Psoas muscle (tissue), 7 donors: ENCODE measurements at regions not wholly inside any gene's neighbourhood (a gene's known extent, or its start where the extent isn't known, plus 50 kb on each side); places are given as distances from the start of the nearest gene placed in this dataset.
"Not testable (repeated sequence)": the region's sequence is repeated elsewhere in the genome, so short reads cannot be mapped to it uniquely, and the experiment has no call there.

ENCODE experiments used
- ATAC-seq, 4 donors: fragments of 200-7000 bp; cut with Tn5 transposase; one replicate each; pipeline ENCODE4 v1.9.1; 2020; ENCODE audit warnings: moderate library complexity in 3 of 4, mild to moderate bottlenecking in 2 of 4
- DNase-seq, 2 donors: peaks; one replicate each; pipeline ENCODE4 v3.0.0-alpha.2; 2020
- H3K27ac ChIP-seq: fragments of 200-600 bp; one replicate; pipeline ENCODE4 v1.8.0; 2022
- H3K27me3 ChIP-seq, 3 donors: fragments of 200-600 bp in 1 of 3; one replicate each; pipeline versions ENCODE4 v1.6.1 to v1.8.0; 2013 to 2022; ENCODE audit warnings: low read length in 2 of 3, mild to moderate bottlenecking in 2 of 3, moderate library complexity in 1 of 3; ENCODE audit not compliant: insufficient read depth in 3 of 3
- H3K36me3 ChIP-seq, 2 donors: fragments of 200-600 bp in 1 of 2; one replicate each; pipeline versions ENCODE4 v1.6.1 to v1.8.0; 2013 to 2022; ENCODE audit warnings: low read depth in 1 of 2, mild to moderate bottlenecking in 1 of 2, moderate library complexity in 1 of 2; ENCODE audit not compliant: insufficient read depth in 1 of 2
- H3K4me1 ChIP-seq: fragments of 200-600 bp; one replicate; pipeline ENCODE4 v1.8.0; 2022
- H3K4me3 ChIP-seq: fragments of 200-600 bp; one replicate; pipeline ENCODE4 v1.8.0; 2022; ENCODE audit warnings: mild to moderate bottlenecking
- H3K9me3 ChIP-seq: fragments of 200-600 bp; one replicate; pipeline ENCODE4 v1.8.0; 2022
- WGBS, 3 donors: extraction: QIAGEN DNeasy Blood & Tissue Kit; methylation state at CpG; one replicate each; pipeline versions ENCODE4 v1.1.6 to v1.1.7; 2013; 5-methylcytosine and 5-hydroxymethylcytosine counted together
- intact Hi-C, 2 donors: fragments of 100-400 bp; cut with DNase I; formaldehyde crosslinking; loops; one replicate each; pipeline versions ENCODE4 v1.11.0 to v1.14.2; 2022
- TF ChIP-seq, protein P1 (sequence below): fragments of 200-600 bp; IDR thresholded peaks from one replicate; pipeline ENCODE4 v1.8.0; 2022; ENCODE audit warnings: antibody characterized with exemption
- donor health status: healthy with polysubstance abuse.
- donor health status: DM: no; HTN: no; CAD: no; lungs with moderate emphysema.
- donor health status: Bipolar disorder and iron deficiency.
- donor health status: healthy.
- donor health status: DM: yes; HTN: yes; CAD: no.
- donor health status: DM: no; HTN: no; CAD: no.
- donor health status: DM: yes; HTN: yes; CAD: no.

DNA sequence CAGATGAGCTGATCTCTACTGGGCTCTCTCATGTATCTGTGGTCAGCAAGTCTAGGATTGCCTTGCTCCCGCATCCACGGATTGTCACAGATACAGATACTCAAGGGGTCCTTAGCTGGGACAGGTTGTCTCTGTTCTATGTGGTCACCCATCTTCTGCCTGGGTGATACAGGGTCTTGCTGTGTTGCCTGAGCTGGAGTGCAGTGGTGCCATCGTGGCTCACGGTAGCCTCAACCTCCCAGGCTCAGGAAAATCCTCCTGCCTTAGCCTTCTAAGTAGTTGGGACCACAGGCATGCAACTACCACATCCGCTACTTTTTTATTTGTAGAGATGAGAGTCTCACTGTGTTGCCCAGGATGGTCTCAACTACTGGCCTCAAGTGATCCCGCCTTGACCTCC is 72.5 kb upstream of the ZNF217 start:
- intact Hi-C loops = no loop called here
- Histone ChIP-seq H3K27me3 (no peaks in the 10 kb centered on the region), H3K9me3 (no peaks in the 10 kb centered on the region), H3K27ac (no peak overlapping the region), H3K36me3 (no peaks in the 10 kb centered on the region), H3K4me1 (peaks cover under 1% of the 10 kb centered on the region), H3K4me3 (no peak overlapping the region)
- no peak for DNase-seq
- WGBS, 3 donors = 97 to 98% (median 97%) methylated on average over 6 of the region's 6 CpGs
- TF ChIP-seq, protein P1, sequence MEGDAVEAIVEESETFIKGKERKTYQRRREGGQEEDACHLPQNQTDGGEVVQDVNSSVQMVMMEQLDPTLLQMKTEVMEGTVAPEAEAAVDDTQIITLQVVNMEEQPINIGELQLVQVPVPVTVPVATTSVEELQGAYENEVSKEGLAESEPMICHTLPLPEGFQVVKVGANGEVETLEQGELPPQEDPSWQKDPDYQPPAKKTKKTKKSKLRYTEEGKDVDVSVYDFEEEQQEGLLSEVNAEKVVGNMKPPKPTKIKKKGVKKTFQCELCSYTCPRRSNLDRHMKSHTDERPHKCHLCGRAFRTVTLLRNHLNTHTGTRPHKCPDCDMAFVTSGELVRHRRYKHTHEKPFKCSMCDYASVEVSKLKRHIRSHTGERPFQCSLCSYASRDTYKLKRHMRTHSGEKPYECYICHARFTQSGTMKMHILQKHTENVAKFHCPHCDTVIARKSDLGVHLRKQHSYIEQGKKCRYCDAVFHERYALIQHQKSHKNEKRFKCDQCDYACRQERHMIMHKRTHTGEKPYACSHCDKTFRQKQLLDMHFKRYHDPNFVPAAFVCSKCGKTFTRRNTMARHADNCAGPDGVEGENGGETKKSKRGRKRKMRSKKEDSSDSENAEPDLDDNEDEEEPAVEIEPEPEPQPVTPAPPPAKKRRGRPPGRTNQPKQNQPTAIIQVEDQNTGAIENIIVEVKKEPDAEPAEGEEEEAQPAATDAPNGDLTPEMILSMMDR = no peak
- ATAC-seq = no peak

DNA sequence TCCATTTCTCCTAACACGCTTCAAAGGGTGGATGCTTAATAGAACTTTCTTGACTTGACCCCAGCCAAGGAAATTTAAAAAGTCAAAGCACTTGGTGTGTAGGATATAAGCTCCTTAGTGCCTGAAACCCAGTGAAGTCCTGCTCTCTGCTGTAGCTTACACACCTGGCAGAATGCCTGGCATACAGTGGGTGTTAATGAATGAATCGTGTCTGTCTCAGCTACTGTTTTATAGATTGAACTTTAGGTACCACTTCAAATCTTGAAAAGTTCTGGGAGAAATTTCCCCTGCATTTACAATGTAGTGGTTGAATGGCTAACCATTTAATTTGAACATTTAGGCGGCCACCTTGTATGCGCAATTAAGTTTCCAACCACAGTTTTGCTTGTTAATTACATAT is 70.5 kb upstream of the ZNF217 start:
- Histone ChIP-seq H3K27ac (no peak overlapping the region), H3K27me3 (no peaks in the 10 kb centered on the region), H3K36me3 (no peaks in the 10 kb centered on the region), H3K4me3 (no peak overlapping the region), H3K4me1 (peaks cover 6% of the 10 kb centered on the region), H3K9me3 (no peaks in the 10 kb centered on the region)
- 86 to 90% (median 89%) methylated on average over 4 of the region's 4 CpGs for WGBS, 3 donors
- ATAC-seq (no peak), DNase-seq (no peak)
- TF ChIP-seq, protein P1 = no peak
- intact Hi-C loops = no loop called here

DNA sequence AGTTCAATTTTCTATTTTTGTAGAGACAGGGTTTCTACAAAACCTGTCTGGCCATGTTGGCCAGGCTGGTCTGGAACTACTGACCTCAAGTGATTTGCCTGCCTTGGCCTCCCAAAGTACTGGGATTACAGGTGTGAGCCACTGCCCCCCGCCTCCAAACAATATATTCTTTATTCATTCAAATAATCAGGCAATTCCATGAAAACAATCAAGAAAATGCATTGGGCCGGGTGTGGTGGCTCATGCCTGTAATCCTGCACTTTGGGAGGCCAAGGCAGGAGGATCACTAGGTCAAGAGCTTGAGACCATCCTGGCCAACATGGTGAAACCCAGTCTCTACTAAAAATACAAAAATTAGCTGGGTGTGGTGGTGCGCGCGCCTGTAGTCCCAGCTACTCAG is 69.9 kb upstream of the ZNF217 start:
- H3K27ac ChIP-seq, H3K36me3 ChIP-seq, H3K4me3 ChIP-seq, H3K4me1 ChIP-seq, DNase-seq, intact Hi-C loops, H3K27me3 ChIP-seq, ATAC-seq, H3K9me3 ChIP-seq: not testable (repeated sequence)
- 97 to 100% (median 100%) methylated on average over 5 of the region's 5 CpGs for WGBS, 3 donors

DNA sequence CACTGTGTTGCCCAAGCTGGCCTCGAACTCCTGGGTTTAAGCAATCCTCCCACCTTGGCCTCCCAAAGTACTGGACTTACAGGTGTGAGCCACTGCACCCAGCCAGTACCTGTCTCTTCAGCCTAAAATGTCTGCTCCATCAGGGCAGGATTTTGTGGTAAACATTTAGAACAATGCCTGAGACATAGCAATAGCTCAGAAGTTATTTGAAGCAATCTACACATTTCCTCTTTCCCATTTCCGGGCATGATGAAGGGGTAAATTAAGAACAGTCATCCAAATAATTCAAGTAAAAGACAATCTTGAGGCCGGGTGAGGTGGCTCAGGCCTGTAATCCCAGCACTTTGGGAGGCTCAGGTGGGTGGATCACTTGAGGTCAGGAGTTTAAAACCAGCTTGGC is 69.0 kb upstream of the ZNF217 start:
- Histone ChIP-seq H3K9me3 (no peaks in the 10 kb centered on the region), H3K27ac (no peak overlapping the region), H3K27me3 (no peaks in the 10 kb centered on the region), H3K4me1 (peaks cover 6% of the 10 kb centered on the region), H3K36me3 (no peaks in the 10 kb centered on the region), H3K4me3 (no peak overlapping the region)
- intact Hi-C loops = no loop called here
- DNase-seq = no peak
- WGBS, 3 donors = 77 to 81% (median 78%) methylated on average over 3 of the region's 3 CpGs
- TF ChIP-seq, protein P1 = no peak
- no peak for ATAC-seq

DNA sequence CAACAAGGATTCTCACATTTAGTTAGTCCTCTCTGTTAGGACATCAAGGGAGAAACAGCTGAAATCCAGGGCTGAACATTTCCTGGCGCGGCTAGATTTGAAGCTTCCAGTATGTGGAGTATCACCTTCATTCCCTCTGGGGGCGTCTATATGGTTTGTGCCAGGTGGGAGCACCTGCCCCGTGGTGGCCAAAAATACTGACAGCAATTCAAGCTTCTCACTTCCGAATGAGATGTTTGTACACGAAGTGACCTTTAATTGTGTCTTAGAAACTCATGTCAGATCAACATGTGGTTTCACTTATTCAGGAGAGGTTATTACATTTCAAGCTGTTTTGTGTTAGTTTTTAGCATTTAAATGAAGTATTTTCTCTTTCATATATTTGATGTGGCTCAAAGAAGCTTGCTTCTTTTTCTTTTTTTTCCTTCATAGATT is 67.3 kb upstream of the ZNF217 start:
- H3K27ac ChIP-seq = peak overlapping the region; percentile 52
- peak in 1 of 4 donors; percentile 17 for ATAC-seq
- H3K4me3 ChIP-seq = no peak overlapping the region
- 38 to 43% (median 42%) methylated on average over 6 of the region's 6 CpGs for WGBS, 3 donors
- H3K27me3 ChIP-seq = no peaks in the 10 kb centered on the region
- intact Hi-C loops = no loop called here
- TF ChIP-seq, protein P1 = no peak
- DNase-seq = no peak
- H3K4me1 ChIP-seq = peaks cover 6% of the 10 kb centered on the region
- H3K36me3 ChIP-seq = no peaks in the 10 kb centered on the region
- no peaks in the 10 kb centered on the region for H3K9me3 ChIP-seq
